HT-29 (cell line): ENCODE measurements at regions not wholly inside any gene's neighbourhood (a gene's known extent, or its start where the extent isn't known, plus 50 kb on each side); places are given as distances from the start of the nearest gene placed in this dataset.

Source experiments
- DNase-seq: peaks from one replicate; pipeline ENCODE4 v3.0.0-alpha.2; 2015; ENCODE audit warnings: low spot score

- DNase-seq = no peak
These were observed 156.9 kb upstream of the DPYD start for GRCh38 chr1:98077691-98078090.

- no peak for DNase-seq
These were observed 154.8 kb upstream of the DPYD start for GRCh38 chr1:98075626-98076025.

- DNase-seq = no peak
These were observed 153.0 kb upstream of the DPYD start for GRCh38 chr1:98073823-98074222.

- no peak for DNase-seq
These were observed 152.3 kb upstream of the DPYD start for GRCh38 chr1:98073106-98073505.

GRCh38 chr1:98072047-98072446 lies 151.2 kb upstream of the DPYD start:
- no peak for DNase-seq

- no peak for DNase-seq
These were observed 147.2 kb upstream of the DPYD start for GRCh38 chr1:98068016-98068415.

GRCh38 chr1:98066911-98067310 lies 146.1 kb upstream of the DPYD start:
- no peak for DNase-seq

- no peak for DNase-seq
These were observed 138.8 kb upstream of the DPYD start for GRCh38 chr1:98059620-98060019.

GRCh38 chr1:98058676-98059075 lies 137.8 kb upstream of the DPYD start:
- DNase-seq = no peak

- no peak for DNase-seq
These were observed 136.5 kb upstream of the DPYD start for GRCh38 chr1:98057236-98057910.

GRCh38 chr1:98056781-98057180 lies 135.9 kb upstream of the DPYD start:
- no peak for DNase-seq

- no peak for DNase-seq
These were observed 134.6 kb upstream of the DPYD start for GRCh38 chr1:98055457-98055856.

GRCh38 chr1:98054786-98055185 lies 134.0 kb upstream of the DPYD start:
- no peak for DNase-seq

GRCh38 chr1:98054367-98054701 lies 133.5 kb upstream of the DPYD start:
- no peak for DNase-seq

GRCh38 chr1:98053471-98054366 lies 132.9 kb upstream of the DPYD start:
- DNase-seq = no peak

GRCh38 chr1:98051065-98051675 lies 130.3 kb upstream of the DPYD start:
- DNase-seq = peak; percentile 88

- DNase-seq = no peak
These were observed 128.7 kb upstream of the DPYD start for GRCh38 chr1:98049370-98050135.

GRCh38 chr1:98048751-98049325 lies 128.0 kb upstream of the DPYD start:
- DNase-seq = no peak

- DNase-seq = peak; percentile 55
These were observed 127.4 kb upstream of the DPYD start for GRCh38 chr1:98048244-98048643.

GRCh38 chr1:98047171-98047570 lies 126.3 kb upstream of the DPYD start:
- no peak for DNase-seq

- no peak for DNase-seq
These were observed 125.2 kb upstream of the DPYD start for GRCh38 chr1:98045767-98046641.
